HEK293 (cell line): ENCODE measurements at regions not wholly inside any gene's neighbourhood (a gene's known extent, or its start where the extent isn't known, plus 50 kb on each side); places are given as distances from the start of the nearest gene placed in this dataset.

ENCODE experiments used
- BCL11A ChIP-seq: fragments of 450-650 bp; formaldehyde crosslinking; IDR thresholded peaks from 2 replicates; pipeline ENCODE4 v1.5.1; 2016; ENCODE audit warnings: low read depth, missing biosample characterization, missing genetic modification characterization
- BCL11B ChIP-seq: fragments of 450-650 bp; formaldehyde crosslinking; IDR thresholded peaks from 2 replicates; pipeline ENCODE4 v1.5.1; 2016; ENCODE audit warnings: low read depth, missing biosample characterization, missing genetic modification characterization
- GLIS1 ChIP-seq: fragments of 450-650 bp; formaldehyde crosslinking; IDR thresholded peaks from 2 replicates; pipeline ENCODE4 v1.5.1; 2016; ENCODE audit warnings: missing biosample characterization, missing genetic modification characterization
- GLIS2 ChIP-seq: fragments of 450-650 bp; formaldehyde crosslinking; IDR thresholded peaks from 2 replicates; pipeline ENCODE4 v1.5.1; 2016; ENCODE audit warnings: missing biosample characterization, missing genetic modification characterization
- HOXA7 ChIP-seq: sonication (generic); formaldehyde crosslinking; IDR thresholded peaks from 2 replicates; pipeline ENCODE4 v1.8.1; 2022; ENCODE audit warnings: missing genetic modification reagents, borderline replicate concordance
- HOXC10 ChIP-seq: sonication (generic); formaldehyde crosslinking; IDR thresholded peaks from 2 replicates; pipeline ENCODE4 v1.8.1; 2023; ENCODE audit warnings: mild to moderate bottlenecking, missing genetic modification reagents
- IKZF3 ChIP-seq: fragments of 450-650 bp; IDR thresholded peaks from 2 replicates; pipeline ENCODE4 v1.5.0; 2018; ENCODE audit warnings: missing biosample characterization, mild to moderate bottlenecking, missing genetic modification characterization, moderate library complexity
- PRDM1 ChIP-seq: fragments of 450-650 bp; formaldehyde crosslinking; IDR thresholded peaks from 2 replicates; pipeline ENCODE4; 2016; ENCODE audit warnings: missing biosample characterization, missing genetic modification characterization
- SCRT1 ChIP-seq: fragments of 450-650 bp; formaldehyde crosslinking; IDR thresholded peaks from 2 replicates; pipeline ENCODE4 v1.5.1; 2016; ENCODE audit warnings: missing biosample characterization, missing genetic modification characterization, borderline replicate concordance
- SETDB1 ChIP-seq: IDR thresholded peaks from one replicate; pipeline ENCODE4 v1.6.1; 2017; ENCODE audit warnings: mild to moderate bottlenecking, low read length, moderate library complexity, mixed read lengths; ENCODE audit not compliant: insufficient read length
- SP3 ChIP-seq: fragments of 450-650 bp; formaldehyde crosslinking; IDR thresholded peaks from 2 replicates; pipeline ENCODE4 v1.5.1; 2016; ENCODE audit warnings: missing biosample characterization, missing genetic modification characterization
- TRIM28 ChIP-seq: IDR thresholded peaks from 2 replicates; pipeline ENCODE4 v1.6.1; 2011; ENCODE audit warnings: low read length, control low read depth, borderline replicate concordance
- ZBTB17 ChIP-seq: fragments of 450-650 bp; formaldehyde crosslinking; IDR thresholded peaks from 2 replicates; pipeline ENCODE4 v1.5.1; 2016; ENCODE audit warnings: missing biosample characterization, missing genetic modification characterization
- ZFP3 ChIP-seq: fragments of 450-650 bp; formaldehyde crosslinking; IDR thresholded peaks from 2 replicates; pipeline ENCODE4 v1.5.1; 2016; ENCODE audit warnings: low read depth, missing biosample characterization, missing genetic modification characterization
- ZFP41 ChIP-seq: fragments of 450-650 bp; formaldehyde crosslinking; IDR thresholded peaks from 2 replicates; pipeline ENCODE4 v1.5.1; 2016; ENCODE audit warnings: missing biosample characterization, missing genetic modification characterization, borderline replicate concordance
- ZNF221 ChIP-seq: fragments of 450-650 bp; formaldehyde crosslinking; IDR thresholded peaks from 2 replicates; pipeline ENCODE4 v1.5.1; 2017; ENCODE audit warnings: missing biosample characterization, missing genetic modification characterization, borderline replicate concordance
- ZNF335 ChIP-seq: fragments of 450-650 bp; formaldehyde crosslinking; conservative IDR thresholded peaks from 2 replicates; pipeline ENCODE4 v1.5.1; 2016; ENCODE audit warnings: missing biosample characterization, missing genetic modification characterization
- ZNF350 ChIP-seq: fragments of 450-650 bp; formaldehyde crosslinking; IDR thresholded peaks from 2 replicates; pipeline ENCODE4 v1.5.0; 2017; ENCODE audit warnings: missing biosample characterization, mild to moderate bottlenecking, missing genetic modification characterization
- ZNF362 ChIP-seq: fragments of 450-650 bp; formaldehyde crosslinking; IDR thresholded peaks from 2 replicates; pipeline ENCODE4 v1.5.1; 2016; ENCODE audit warnings: missing biosample characterization, missing genetic modification characterization
- ZNF416 ChIP-seq: fragments of 450-650 bp; formaldehyde crosslinking; IDR thresholded peaks from 2 replicates; pipeline ENCODE4 v1.5.1; 2016; ENCODE audit warnings: missing biosample characterization, missing genetic modification characterization
- ZNF433 ChIP-seq: fragments of 450-650 bp; formaldehyde crosslinking; IDR thresholded peaks from 2 replicates; pipeline ENCODE4 v1.5.1; 2016; ENCODE audit warnings: missing biosample characterization, missing genetic modification characterization, low read depth
- ZNF530 ChIP-seq: fragments of 450-650 bp; formaldehyde crosslinking; IDR thresholded peaks from 2 replicates; pipeline ENCODE4 v1.5.1; 2016; ENCODE audit warnings: low read depth, missing biosample characterization, missing genetic modification characterization
- ZNF596 ChIP-seq: fragments of 450-650 bp; IDR thresholded peaks from 2 replicates; pipeline ENCODE4 v1.5.0; 2018; ENCODE audit warnings: missing biosample characterization, mild to moderate bottlenecking, missing genetic modification characterization, moderate library complexity
- ZNF610 ChIP-seq: fragments of 450-650 bp; formaldehyde crosslinking; IDR thresholded peaks from 2 replicates; pipeline ENCODE4 v1.5.1; 2016; ENCODE audit warnings: missing biosample characterization, missing genetic modification characterization, borderline replicate concordance
- ZNF629 ChIP-seq: fragments of 450-650 bp; formaldehyde crosslinking; IDR thresholded peaks from 2 replicates; pipeline ENCODE4 v1.5.1; 2017; ENCODE audit warnings: missing biosample characterization, missing genetic modification characterization
- ZNF660 ChIP-seq: fragments of 450-650 bp; IDR thresholded peaks from 2 replicates; pipeline ENCODE4 v1.5.1; 2018; ENCODE audit warnings: missing biosample characterization, mild to moderate bottlenecking, missing genetic modification characterization
- ZNF776 ChIP-seq: fragments of 450-650 bp; formaldehyde crosslinking; IDR thresholded peaks from 2 replicates; pipeline ENCODE4 v1.5.0; 2017; ENCODE audit warnings: missing biosample characterization, missing genetic modification characterization, borderline replicate concordance
- ZNF791 ChIP-seq: fragments of 450-650 bp; formaldehyde crosslinking; IDR thresholded peaks from 2 replicates; pipeline ENCODE4 v1.5.1; 2016; ENCODE audit warnings: missing biosample characterization, missing genetic modification characterization
- ZSCAN4 ChIP-seq: fragments of 450-650 bp; formaldehyde crosslinking; IDR thresholded peaks from 2 replicates; pipeline ENCODE4 v1.5.1; 2017; ENCODE audit warnings: missing biosample characterization, missing genetic modification characterization
- TF ChIP-seq, protein P1 (sequence below): fragments of 450-650 bp; formaldehyde crosslinking; IDR thresholded peaks from 2 replicates; pipeline ENCODE4 v1.5.1; 2016; ENCODE audit warnings: missing biosample characterization, missing genetic modification characterization
- TF ChIP-seq, protein P2 (sequence below): fragments of 450-650 bp; formaldehyde crosslinking; IDR thresholded peaks from 2 replicates; pipeline ENCODE4 v1.5.1; 2016; ENCODE audit warnings: missing biosample characterization, missing genetic modification characterization
- TF ChIP-seq, protein P3 (sequence below): fragments of 450-650 bp; formaldehyde crosslinking; IDR thresholded peaks from 2 replicates; pipeline ENCODE4 v1.5.1; 2016; ENCODE audit warnings: missing biosample characterization, missing genetic modification characterization

- TF ChIP-seq, protein P1, sequence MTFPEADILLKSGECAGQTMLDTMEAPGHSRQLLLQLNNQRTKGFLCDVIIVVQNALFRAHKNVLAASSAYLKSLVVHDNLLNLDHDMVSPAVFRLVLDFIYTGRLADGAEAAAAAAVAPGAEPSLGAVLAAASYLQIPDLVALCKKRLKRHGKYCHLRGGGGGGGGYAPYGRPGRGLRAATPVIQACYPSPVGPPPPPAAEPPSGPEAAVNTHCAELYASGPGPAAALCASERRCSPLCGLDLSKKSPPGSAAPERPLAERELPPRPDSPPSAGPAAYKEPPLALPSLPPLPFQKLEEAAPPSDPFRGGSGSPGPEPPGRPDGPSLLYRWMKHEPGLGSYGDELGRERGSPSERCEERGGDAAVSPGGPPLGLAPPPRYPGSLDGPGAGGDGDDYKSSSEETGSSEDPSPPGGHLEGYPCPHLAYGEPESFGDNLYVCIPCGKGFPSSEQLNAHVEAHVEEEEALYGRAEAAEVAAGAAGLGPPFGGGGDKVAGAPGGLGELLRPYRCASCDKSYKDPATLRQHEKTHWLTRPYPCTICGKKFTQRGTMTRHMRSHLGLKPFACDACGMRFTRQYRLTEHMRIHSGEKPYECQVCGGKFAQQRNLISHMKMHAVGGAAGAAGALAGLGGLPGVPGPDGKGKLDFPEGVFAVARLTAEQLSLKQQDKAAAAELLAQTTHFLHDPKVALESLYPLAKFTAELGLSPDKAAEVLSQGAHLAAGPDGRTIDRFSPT, result peak; percentile 67; the same call in 1 of the 2 replicates
- TF ChIP-seq ZNF660 (tag by site-specific recombination) (peak; percentile 99), ZNF221 (no peak), IKZF3 (tag by site-specific recombination) (peak; percentile 100), SP3 (tag by site-specific recombination) (peak; percentile 58), HOXA7 (CRISPR knock-in tag) (no peak), SETDB1 (peak; percentile 34), ZNF350 (no peak), GLIS1 (no peak), ZBTB17 (tag by site-specific recombination) (peak; percentile 98), ZNF416 (tag by site-specific recombination) (no peak), ZSCAN4 (tag by site-specific recombination) (peak; percentile 44), GLIS2 (no peak), PRDM1 (tag by site-specific recombination) (peak; percentile 99), ZNF791 (tag by site-specific recombination) (no peak), TRIM28 (peak; percentile 99), HOXC10 (CRISPR knock-in tag) (no peak), ZFP3 (tag by site-specific recombination) (peak; percentile 89), ZFP41 (tag by site-specific recombination) (no peak), BCL11B (peak; percentile 79; the same call in 1 of the 2 replicates), ZNF776 (tag by site-specific recombination) (no peak), ZNF530 (tag by site-specific recombination) (no peak), ZNF596 (tag by site-specific recombination) (peak; percentile 56), ZNF629 (tag by site-specific recombination) (peak; percentile 89), BCL11A (peak; percentile 78; the same call in 1 of the 2 replicates), ZNF362 (tag by site-specific recombination) (0 out of 2 replicates have a peak, but pooled peaks have one; percentile 45), ZNF335 (tag by site-specific recombination) (peak; percentile 50), SCRT1 (no peak), ZNF610 (tag by site-specific recombination) (no peak; the same call in 1 of the 2 replicates), ZNF433 (tag by site-specific recombination) (no peak)
- TF ChIP-seq, protein P2, sequence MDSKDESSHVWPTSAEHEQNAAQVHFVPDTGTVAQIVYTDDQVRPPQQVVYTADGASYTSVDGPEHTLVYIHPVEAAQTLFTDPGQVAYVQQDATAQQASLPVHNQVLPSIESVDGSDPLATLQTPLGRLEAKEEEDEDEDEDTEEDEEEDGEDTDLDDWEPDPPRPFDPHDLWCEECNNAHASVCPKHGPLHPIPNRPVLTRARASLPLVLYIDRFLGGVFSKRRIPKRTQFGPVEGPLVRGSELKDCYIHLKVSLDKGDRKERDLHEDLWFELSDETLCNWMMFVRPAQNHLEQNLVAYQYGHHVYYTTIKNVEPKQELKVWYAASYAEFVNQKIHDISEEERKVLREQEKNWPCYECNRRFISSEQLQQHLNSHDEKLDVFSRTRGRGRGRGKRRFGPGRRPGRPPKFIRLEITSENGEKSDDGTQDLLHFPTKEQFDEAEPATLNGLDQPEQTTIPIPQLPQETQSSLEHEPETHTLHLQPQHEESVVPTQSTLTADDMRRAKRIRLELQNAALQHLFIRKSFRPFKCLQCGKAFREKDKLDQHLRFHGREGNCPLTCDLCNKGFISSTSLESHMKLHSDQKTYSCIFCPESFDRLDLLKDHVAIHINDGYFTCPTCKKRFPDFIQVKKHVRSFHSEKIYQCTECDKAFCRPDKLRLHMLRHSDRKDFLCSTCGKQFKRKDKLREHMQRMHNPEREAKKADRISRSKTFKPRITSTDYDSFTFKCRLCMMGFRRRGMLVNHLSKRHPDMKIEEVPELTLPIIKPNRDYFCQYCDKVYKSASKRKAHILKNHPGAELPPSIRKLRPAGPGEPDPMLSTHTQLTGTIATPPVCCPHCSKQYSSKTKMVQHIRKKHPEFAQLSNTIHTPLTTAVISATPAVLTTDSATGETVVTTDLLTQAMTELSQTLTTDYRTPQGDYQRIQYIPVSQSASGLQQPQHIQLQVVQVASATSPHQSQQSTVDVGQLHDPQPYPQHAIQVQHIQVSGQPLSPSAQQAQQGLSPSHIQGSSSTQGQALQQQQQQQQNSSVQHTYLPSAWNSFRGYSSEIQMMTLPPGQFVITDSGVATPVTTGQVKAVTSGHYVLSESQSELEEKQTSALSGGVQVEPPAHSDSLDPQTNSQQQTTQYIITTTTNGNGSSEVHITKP, result peak; percentile 89
- TF ChIP-seq, protein P3, sequence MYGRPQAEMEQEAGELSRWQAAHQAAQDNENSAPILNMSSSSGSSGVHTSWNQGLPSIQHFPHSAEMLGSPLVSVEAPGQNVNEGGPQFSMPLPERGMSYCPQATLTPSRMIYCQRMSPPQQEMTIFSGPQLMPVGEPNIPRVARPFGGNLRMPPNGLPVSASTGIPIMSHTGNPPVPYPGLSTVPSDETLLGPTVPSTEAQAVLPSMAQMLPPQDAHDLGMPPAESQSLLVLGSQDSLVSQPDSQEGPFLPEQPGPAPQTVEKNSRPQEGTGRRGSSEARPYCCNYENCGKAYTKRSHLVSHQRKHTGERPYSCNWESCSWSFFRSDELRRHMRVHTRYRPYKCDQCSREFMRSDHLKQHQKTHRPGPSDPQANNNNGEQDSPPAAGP (tag by site-specific recombination), result no peak
Measured at GRCh38 chr6:28589234-28589956, 63.7 kb downstream of the GPX5 start (continued).
